ENCODE measurements at regions not wholly inside any gene's neighbourhood (a gene's known extent, or its start where the extent isn't known, plus 50 kb on each side); places are given as distances from the start of the nearest gene placed in this dataset.

- TF ChIP-seq POLR2AphosphoS5 (IDR thresholded peaks at IDR 0.05) (no peak), POLR2A (IDR thresholded peaks at IDR 0.05; ENCODE audit: low read depth) (no peak), CTCF (IDR thresholded peaks at IDR 0.05) (no peak)
Observed at GRCh38 chr16:47973552-47973951, 182.2 kb downstream of the ABCC12 start.

Measured in esophagus muscularis mucosa (tissue), 3 donors.